ENCODE measurements at regions not wholly inside any gene's neighbourhood (a gene's known extent, or its start where the extent isn't known, plus 50 kb on each side); places are given as distances from the start of the nearest gene placed in this dataset.

DNA sequence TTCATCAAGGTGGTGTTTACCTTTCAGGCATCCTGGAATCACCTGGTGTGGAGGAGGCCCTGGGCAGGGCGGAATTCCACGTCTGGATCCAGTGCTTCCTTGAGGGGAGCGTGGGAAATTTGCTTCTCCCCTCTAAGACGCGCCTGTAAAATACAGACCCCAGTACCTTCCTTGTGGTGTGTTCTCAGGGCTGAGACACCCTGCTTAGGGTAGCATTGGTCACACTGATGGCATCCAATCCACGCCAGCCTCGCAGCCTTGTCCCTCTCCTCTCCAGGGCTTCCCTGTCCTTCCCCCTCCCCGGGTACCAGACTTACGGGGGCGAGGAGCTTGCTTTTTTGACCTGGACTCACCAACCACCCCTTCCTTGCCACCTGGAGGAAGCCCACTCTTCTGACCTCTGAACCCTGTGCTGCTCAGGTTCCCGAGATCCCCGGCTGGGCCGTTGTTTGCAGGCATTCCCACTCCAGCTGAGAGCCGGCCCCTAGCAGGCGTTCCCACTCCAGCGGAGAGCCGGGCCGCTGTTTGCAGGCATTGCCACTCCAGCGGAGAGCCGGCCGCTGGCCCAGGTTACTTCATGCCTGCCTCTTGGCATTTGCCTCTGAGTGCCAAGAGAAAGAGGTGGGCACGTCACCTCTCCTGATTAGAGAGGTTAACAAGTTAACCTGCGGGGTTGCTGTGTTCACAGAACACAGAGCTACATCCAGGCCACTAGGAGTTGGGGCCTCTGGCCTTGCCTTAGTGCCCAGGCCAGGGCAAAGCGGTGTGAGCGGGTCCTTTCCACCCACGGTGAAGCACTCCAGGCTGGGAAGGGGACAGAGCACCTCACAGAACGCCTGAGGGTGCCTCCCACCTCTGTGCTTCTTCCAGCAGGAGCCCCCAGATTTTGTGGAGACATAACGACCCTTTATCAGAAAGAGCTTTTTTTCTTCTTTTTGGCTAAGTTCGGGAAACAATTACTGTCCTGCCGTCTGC, 254.0 kb upstream of the PPP2R2D start:
- no peaks in the 10 kb centered on the region for H3K36me3 ChIP-seq (ENCODE audit: low read depth, low read length)
- POLR2A ChIA-PET (ENCODE audit: unreplicated experiment), result no interaction called here
- H3K9me3 ChIP-seq (ENCODE audit: low read length), result no peaks in the 10 kb centered on the region
- H3K27ac ChIP-seq (ENCODE audit: low read length), result no peak overlapping the region
- H3F3A ChIP-seq (ENCODE audit: low read length, unreplicated experiment), result no peaks in the 10 kb centered on the region
- no peak for DNase-seq
- H4K20me1 ChIP-seq (ENCODE audit: low read length), result no peaks in the 10 kb centered on the region
- ATAC-seq, result no peak
- no peaks in the 10 kb centered on the region for H3K4me1 ChIP-seq (ENCODE audit: insufficient read depth, low read length)
- no TSS peak for BruUV-seq (replicated peaks)
- H3K4me2 ChIP-seq (ENCODE audit: low read length), result no peak overlapping the region
- CTCF ChIA-PET, result no interaction called here
- no peaks in the 10 kb centered on the region for H3K9me2 ChIP-seq (replicated peaks; ENCODE audit: low read length)
- peaks cover 38% of the 10 kb centered on the region for H3K27me3 ChIP-seq (ENCODE audit: low read length)
- H2AFZ ChIP-seq (ENCODE audit: low read length), result no peak overlapping the region
- intact Hi-C loops (cut with micrococcal nuclease), result no loop called here
- H3K9ac ChIP-seq (ENCODE audit: low read length), result no peak overlapping the region
- no peaks in the 10 kb centered on the region for H3K79me2 ChIP-seq (ENCODE audit: low read length)
- TF ChIP-seq, protein P1, sequence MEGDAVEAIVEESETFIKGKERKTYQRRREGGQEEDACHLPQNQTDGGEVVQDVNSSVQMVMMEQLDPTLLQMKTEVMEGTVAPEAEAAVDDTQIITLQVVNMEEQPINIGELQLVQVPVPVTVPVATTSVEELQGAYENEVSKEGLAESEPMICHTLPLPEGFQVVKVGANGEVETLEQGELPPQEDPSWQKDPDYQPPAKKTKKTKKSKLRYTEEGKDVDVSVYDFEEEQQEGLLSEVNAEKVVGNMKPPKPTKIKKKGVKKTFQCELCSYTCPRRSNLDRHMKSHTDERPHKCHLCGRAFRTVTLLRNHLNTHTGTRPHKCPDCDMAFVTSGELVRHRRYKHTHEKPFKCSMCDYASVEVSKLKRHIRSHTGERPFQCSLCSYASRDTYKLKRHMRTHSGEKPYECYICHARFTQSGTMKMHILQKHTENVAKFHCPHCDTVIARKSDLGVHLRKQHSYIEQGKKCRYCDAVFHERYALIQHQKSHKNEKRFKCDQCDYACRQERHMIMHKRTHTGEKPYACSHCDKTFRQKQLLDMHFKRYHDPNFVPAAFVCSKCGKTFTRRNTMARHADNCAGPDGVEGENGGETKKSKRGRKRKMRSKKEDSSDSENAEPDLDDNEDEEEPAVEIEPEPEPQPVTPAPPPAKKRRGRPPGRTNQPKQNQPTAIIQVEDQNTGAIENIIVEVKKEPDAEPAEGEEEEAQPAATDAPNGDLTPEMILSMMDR (conservative IDR thresholded peaks at IDR 0.05; ENCODE audit: low read depth, low read length), result no peak
- TF ChIP-seq EZH2 (IDR thresholded peaks at IDR 0.05; ENCODE audit: low read length, unreplicated experiment) (no peak), EZH2phosphoT487 (IDR thresholded peaks at IDR 0.05; ENCODE audit: borderline replicate concordance, low read length) (no peak)
- no peak overlapping the region for H3K4me3 ChIP-seq (ENCODE audit: low read length)

DNA sequence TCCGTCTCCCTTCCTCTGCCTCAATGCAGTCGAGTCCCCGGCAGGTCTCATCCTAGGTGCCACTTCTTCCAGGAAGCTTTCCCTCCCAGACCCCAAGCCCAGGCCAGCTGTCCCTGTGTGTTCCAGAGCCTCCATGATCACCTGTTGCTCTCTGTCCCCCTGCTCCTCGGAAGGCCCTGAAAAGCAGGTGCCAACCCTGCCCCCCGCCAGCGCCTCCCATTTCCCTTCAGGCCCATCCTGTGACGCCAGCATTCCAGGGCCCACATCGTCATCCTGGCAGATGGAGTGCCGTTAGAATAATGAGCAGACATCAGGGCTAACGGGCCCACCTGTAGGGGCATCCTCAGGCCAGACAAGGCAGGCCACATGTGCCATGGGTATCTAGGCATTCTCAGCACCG, 253.0 kb upstream of the PPP2R2D start:
- intact Hi-C loops (cut with micrococcal nuclease), result no loop called here
- ChIA-PET CTCF (no interaction called here), POLR2A (ENCODE audit: unreplicated experiment) (no interaction called here)
- Histone ChIP-seq H3K79me2 (ENCODE audit: low read length) (no peaks in the 10 kb centered on the region), H3K9me3 (ENCODE audit: low read length) (no peaks in the 10 kb centered on the region), H2AFZ (ENCODE audit: low read length) (no peak overlapping the region), H4K20me1 (ENCODE audit: low read length) (no peaks in the 10 kb centered on the region), H3K9ac (ENCODE audit: low read length) (no peak overlapping the region), H3K4me1 (ENCODE audit: insufficient read depth, low read length) (no peaks in the 10 kb centered on the region), H3K27me3 (ENCODE audit: low read length) (peaks cover 47% of the 10 kb centered on the region), H3K36me3 (ENCODE audit: low read depth, low read length) (no peaks in the 10 kb centered on the region), H3K9me2 (replicated peaks; ENCODE audit: low read length) (no peaks in the 10 kb centered on the region), H3K4me2 (ENCODE audit: low read length) (no peak overlapping the region), H3F3A (ENCODE audit: low read length, unreplicated experiment) (no peaks in the 10 kb centered on the region), H3K4me3 (ENCODE audit: low read length) (no peak overlapping the region), H3K27ac (ENCODE audit: low read length) (no peak overlapping the region)
- ATAC-seq (no peak), DNase-seq (no peak)
- BruUV-seq (replicated peaks), result no TSS peak
- TF ChIP-seq EZH2 (IDR thresholded peaks at IDR 0.05; ENCODE audit: low read length, unreplicated experiment) (no peak), EZH2phosphoT487 (IDR thresholded peaks at IDR 0.05; ENCODE audit: borderline replicate concordance, low read length) (no peak)
- TF ChIP-seq, protein P1 (conservative IDR thresholded peaks at IDR 0.05; ENCODE audit: low read depth, low read length), result no peak

DNA sequence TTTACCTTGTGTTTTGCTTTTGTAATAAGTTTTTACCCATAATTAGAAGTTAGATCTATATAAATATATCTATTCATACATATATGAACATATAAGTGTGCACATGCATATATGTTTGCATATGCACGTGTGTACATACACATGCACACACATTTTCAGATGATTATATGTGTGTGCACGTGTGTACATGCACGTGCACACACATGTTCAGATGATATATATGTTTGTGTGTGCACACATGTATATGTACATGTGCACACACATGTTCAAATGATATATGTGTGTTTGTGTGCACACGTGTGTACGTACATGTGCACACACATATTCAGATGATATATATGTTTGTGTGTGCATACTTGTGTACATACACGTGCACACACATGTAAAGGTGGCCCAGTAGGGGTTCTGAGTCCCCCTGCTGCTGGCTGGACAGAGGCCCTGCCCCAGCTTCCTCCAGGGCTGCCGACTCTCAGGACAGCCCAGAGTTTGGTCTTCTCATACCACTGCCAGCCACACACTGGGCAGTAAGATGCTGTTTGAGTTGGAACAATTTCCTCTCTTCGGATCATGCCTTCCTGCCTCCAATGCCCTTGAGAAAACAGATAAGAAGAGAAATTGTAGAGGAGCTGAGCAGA, 252.3 kb upstream of the PPP2R2D start:
- Histone ChIP-seq H3K9ac (ENCODE audit: low read length) (no peak overlapping the region), H3K36me3 (ENCODE audit: low read depth, low read length) (no peaks in the 10 kb centered on the region), H3K27ac (ENCODE audit: low read length) (no peak overlapping the region), H3F3A (ENCODE audit: low read length, unreplicated experiment) (no peaks in the 10 kb centered on the region), H3K9me2 (replicated peaks; ENCODE audit: low read length) (no peaks in the 10 kb centered on the region), H3K4me3 (ENCODE audit: low read length) (no peak overlapping the region), H4K20me1 (ENCODE audit: low read length) (no peaks in the 10 kb centered on the region), H3K27me3 (ENCODE audit: low read length) (peaks cover 48% of the 10 kb centered on the region), H3K4me1 (ENCODE audit: insufficient read depth, low read length) (no peaks in the 10 kb centered on the region), H3K79me2 (ENCODE audit: low read length) (no peaks in the 10 kb centered on the region), H2AFZ (ENCODE audit: low read length) (no peak overlapping the region), H3K9me3 (ENCODE audit: low read length) (no peaks in the 10 kb centered on the region), H3K4me2 (ENCODE audit: low read length) (no peak overlapping the region)
- POLR2A ChIA-PET (ENCODE audit: unreplicated experiment), result no interaction called here
- CTCF ChIA-PET, result no interaction called here
- DNase-seq, result no peak
- TF ChIP-seq EZH2 (IDR thresholded peaks at IDR 0.05; ENCODE audit: low read length, unreplicated experiment), result no peak
- TF ChIP-seq EZH2phosphoT487 (IDR thresholded peaks at IDR 0.05; ENCODE audit: borderline replicate concordance, low read length), result no peak
- TF ChIP-seq, protein P1 (conservative IDR thresholded peaks at IDR 0.05; ENCODE audit: low read depth, low read length), result no peak
- intact Hi-C loops (cut with micrococcal nuclease), result no loop called here
- ATAC-seq, result no peak
- no TSS peak for BruUV-seq (replicated peaks)
